ENCODE measurements at regions not wholly inside any gene's neighbourhood (a gene's known extent, or its start where the extent isn't known, plus 50 kb on each side); places are given as distances from the start of the nearest gene placed in this dataset.

- no peak for TF ChIP-seq CTCF (IDR thresholded peaks at IDR 0.05 in 8 of 11, conservative IDR thresholded peaks at IDR 0.05 in 3 of 11)
- no peak for TF ChIP-seq POLR2A (IDR thresholded peaks at IDR 0.05)
Measured at GRCh38 chr4:66017671-66018070, 347.4 kb upstream of the EPHA5 start.
